Astrocyte (in vitro differentiated cells and primary cell): ENCODE measurements at regions not wholly inside any gene's neighbourhood (a gene's known extent, or its start where the extent isn't known, plus 50 kb on each side); places are given as distances from the start of the nearest gene placed in this dataset.

Experiments used
- EZH2 ChIP-seq: IDR thresholded peaks from 2 replicates; pipeline ENCODE4 v1.6.1; 2012; ENCODE audit warnings: mild to moderate bottlenecking, low read length, inconsistent platforms; ENCODE audit not compliant: insufficient read depth
- TF ChIP-seq, protein P1 (sequence below): IDR thresholded peaks from 2 replicates; pipeline ENCODE4 v1.5.1; 2011; ENCODE audit warnings: low read depth, mild to moderate bottlenecking, inconsistent platforms, low read length, moderate library complexity; ENCODE audit not compliant: insufficient read depth

GRCh38 chr10:131573256-131573655 lies 261.7 kb upstream of the TCERG1L start:
- TF ChIP-seq EZH2: no peak
- TF ChIP-seq, protein P1, sequence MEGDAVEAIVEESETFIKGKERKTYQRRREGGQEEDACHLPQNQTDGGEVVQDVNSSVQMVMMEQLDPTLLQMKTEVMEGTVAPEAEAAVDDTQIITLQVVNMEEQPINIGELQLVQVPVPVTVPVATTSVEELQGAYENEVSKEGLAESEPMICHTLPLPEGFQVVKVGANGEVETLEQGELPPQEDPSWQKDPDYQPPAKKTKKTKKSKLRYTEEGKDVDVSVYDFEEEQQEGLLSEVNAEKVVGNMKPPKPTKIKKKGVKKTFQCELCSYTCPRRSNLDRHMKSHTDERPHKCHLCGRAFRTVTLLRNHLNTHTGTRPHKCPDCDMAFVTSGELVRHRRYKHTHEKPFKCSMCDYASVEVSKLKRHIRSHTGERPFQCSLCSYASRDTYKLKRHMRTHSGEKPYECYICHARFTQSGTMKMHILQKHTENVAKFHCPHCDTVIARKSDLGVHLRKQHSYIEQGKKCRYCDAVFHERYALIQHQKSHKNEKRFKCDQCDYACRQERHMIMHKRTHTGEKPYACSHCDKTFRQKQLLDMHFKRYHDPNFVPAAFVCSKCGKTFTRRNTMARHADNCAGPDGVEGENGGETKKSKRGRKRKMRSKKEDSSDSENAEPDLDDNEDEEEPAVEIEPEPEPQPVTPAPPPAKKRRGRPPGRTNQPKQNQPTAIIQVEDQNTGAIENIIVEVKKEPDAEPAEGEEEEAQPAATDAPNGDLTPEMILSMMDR: no peak
